GM23248 (cell line): ENCODE measurements at regions not wholly inside any gene's neighbourhood (a gene's known extent, or its start where the extent isn't known, plus 50 kb on each side); places are given as distances from the start of the nearest gene placed in this dataset.
"Not testable (repeated sequence)": the region's sequence is repeated elsewhere in the genome, so short reads cannot be mapped to it uniquely, and the experiment has no call there.

Source experiments
- EZH2 ChIP-seq: fragments of 200-600 bp; sonication (generic); IDR thresholded peaks from 2 replicates; pipeline ENCODE4 v1.6.1; 2018; ENCODE audit warnings: antibody characterized with exemption, mild to moderate bottlenecking; ENCODE audit not compliant: insufficient read depth, poor library complexity, severe bottlenecking
- EZH2phosphoT487 ChIP-seq: fragments of 200-600 bp; sonication (generic); IDR thresholded peaks from 2 replicates; pipeline ENCODE4 v1.6.1; 2018; ENCODE audit warnings: antibody characterized with exemption, moderate library complexity, mild to moderate bottlenecking, low read depth; ENCODE audit not compliant: insufficient read depth

- not testable (repeated sequence) for TF ChIP-seq EZH2, EZH2phosphoT487
These were observed 5384.4 kb upstream of the TPTE start for GRCh38 chr21:5137006-5137405.
